HCT116 (cell line): ENCODE measurements at regions not wholly inside any gene's neighbourhood (a gene's known extent, or its start where the extent isn't known, plus 50 kb on each side); places are given as distances from the start of the nearest gene placed in this dataset.

ENCODE experiments used
- CEBPB ChIP-seq: IDR thresholded peaks from 2 replicates; pipeline ENCODE4 v1.6.1; 2012; ENCODE audit warnings: low read depth
- EZH2 ChIP-seq: fragments of 200-600 bp; sonication (generic); IDR thresholded peaks from 2 replicates; pipeline ENCODE4 v1.6.1; 2017; ENCODE audit warnings: antibody characterized with exemption, mixed run types
- EZH2phosphoT487 ChIP-seq: fragments of 200-600 bp; IDR thresholded peaks from 2 replicates; pipeline ENCODE4 v1.6.1; 2018; ENCODE audit warnings: antibody characterized with exemption, borderline replicate concordance
- FOSL1 ChIP-seq: IDR thresholded peaks from 2 replicates; pipeline ENCODE4 v1.6.1; 2012; ENCODE audit warnings: low read depth
- POLR2A ChIP-seq: IDR thresholded peaks from 2 replicates; pipeline ENCODE4 v1.7.0; 2011; ENCODE audit warnings: borderline replicate concordance; ENCODE audit not compliant: insufficient read depth, insufficient read length; ENCODE audit errors: extremely low read depth
- POLR2AphosphoS5 ChIP-seq: IDR thresholded peaks from 2 replicates; pipeline ENCODE4 v1.6.1; 2011; ENCODE audit warnings: mild to moderate bottlenecking, low read depth, low read length, moderate library complexity
- SP1 ChIP-seq: IDR thresholded peaks from 2 replicates; pipeline ENCODE4 v1.6.1; 2012; ENCODE audit warnings: low read depth
- SRF ChIP-seq: IDR thresholded peaks from 2 replicates; pipeline ENCODE4 v1.6.1; 2012; ENCODE audit warnings: low read depth
- ZNF274 ChIP-seq: fragments of 200-500 bp; sonication (Bioruptor generic); IDR thresholded peaks from 2 replicates; pipeline ENCODE4 v1.6.1; 2014; ENCODE audit warnings: mild to moderate bottlenecking, low read depth, low read length, inconsistent platforms
- TF ChIP-seq, protein P1 (sequence below), 3 experiments: fragments of 200-600 bp in 1 of 3; sonication (generic) in 1 of 3; IDR thresholded peaks in 2 of 3; conservative IDR thresholded peaks in 1 of 3; 2 replicates each; pipeline ENCODE4 v1.5.1; 2012 to 2017; ENCODE audit warnings: low read depth in 2 of 3, low read length in 2 of 3, antibody characterized with exemption in 1 of 3, borderline replicate concordance in 1 of 3, control low read depth in 1 of 3, mild to moderate bottlenecking in 1 of 3, mixed read lengths in 1 of 3, mixed run types in 1 of 3, moderate library complexity in 1 of 3; ENCODE audit not compliant: insufficient read depth in 1 of 3
- TF ChIP-seq, protein P2 (sequence below): IDR thresholded peaks from 2 replicates; pipeline ENCODE4 v1.6.1; 2012
- TF ChIP-seq, protein P3 (sequence below): IDR thresholded peaks from 2 replicates; pipeline ENCODE4 v1.6.1; 2011; ENCODE audit warnings: mild to moderate bottlenecking, low read length, moderate library complexity; ENCODE audit not compliant: insufficient replicate concordance; ENCODE audit errors: extremely low read depth

DNA sequence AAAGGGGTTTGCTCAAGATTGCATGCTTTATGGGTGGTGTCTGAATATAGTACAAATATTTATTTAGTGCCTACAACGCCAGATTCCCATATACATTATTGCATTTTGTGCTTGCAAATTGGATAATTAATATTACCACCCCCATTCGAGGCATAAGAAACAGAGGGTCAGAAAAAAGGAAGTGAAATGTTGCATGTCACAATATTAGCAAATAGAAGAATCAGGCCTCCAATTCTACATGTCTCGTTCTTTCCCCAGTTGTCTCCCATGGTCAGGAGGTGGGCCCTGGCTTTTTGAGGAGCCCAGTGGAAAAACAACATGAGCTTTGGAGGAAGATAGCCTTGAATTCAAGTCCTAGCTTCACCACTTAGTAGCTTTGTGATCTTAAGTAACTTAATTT, 98.1 kb upstream of the CCDC112 start:
- TF ChIP-seq SP1, result no peak
- TF ChIP-seq, protein P1, sequence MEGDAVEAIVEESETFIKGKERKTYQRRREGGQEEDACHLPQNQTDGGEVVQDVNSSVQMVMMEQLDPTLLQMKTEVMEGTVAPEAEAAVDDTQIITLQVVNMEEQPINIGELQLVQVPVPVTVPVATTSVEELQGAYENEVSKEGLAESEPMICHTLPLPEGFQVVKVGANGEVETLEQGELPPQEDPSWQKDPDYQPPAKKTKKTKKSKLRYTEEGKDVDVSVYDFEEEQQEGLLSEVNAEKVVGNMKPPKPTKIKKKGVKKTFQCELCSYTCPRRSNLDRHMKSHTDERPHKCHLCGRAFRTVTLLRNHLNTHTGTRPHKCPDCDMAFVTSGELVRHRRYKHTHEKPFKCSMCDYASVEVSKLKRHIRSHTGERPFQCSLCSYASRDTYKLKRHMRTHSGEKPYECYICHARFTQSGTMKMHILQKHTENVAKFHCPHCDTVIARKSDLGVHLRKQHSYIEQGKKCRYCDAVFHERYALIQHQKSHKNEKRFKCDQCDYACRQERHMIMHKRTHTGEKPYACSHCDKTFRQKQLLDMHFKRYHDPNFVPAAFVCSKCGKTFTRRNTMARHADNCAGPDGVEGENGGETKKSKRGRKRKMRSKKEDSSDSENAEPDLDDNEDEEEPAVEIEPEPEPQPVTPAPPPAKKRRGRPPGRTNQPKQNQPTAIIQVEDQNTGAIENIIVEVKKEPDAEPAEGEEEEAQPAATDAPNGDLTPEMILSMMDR (IDR thresholded peaks at IDR 0.05 in 2 of 3, conservative IDR thresholded peaks at IDR 0.05 in 1 of 3; ENCODE audit: borderline replicate concordance in 1 of 3, insufficient read depth in 1 of 3, low read depth in 2 of 3, low read length in 2 of 3), result no peak
- no peak for TF ChIP-seq FOSL1
- TF ChIP-seq POLR2A, result no peak
- no peak for TF ChIP-seq SRF
- TF ChIP-seq POLR2AphosphoS5, result no peak
- TF ChIP-seq, protein P2, sequence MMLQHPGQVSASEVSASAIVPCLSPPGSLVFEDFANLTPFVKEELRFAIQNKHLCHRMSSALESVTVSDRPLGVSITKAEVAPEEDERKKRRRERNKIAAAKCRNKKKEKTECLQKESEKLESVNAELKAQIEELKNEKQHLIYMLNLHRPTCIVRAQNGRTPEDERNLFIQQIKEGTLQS, result no peak
- TF ChIP-seq EZH2, result no peak
- TF ChIP-seq EZH2phosphoT487, result no peak
- TF ChIP-seq, protein P3, sequence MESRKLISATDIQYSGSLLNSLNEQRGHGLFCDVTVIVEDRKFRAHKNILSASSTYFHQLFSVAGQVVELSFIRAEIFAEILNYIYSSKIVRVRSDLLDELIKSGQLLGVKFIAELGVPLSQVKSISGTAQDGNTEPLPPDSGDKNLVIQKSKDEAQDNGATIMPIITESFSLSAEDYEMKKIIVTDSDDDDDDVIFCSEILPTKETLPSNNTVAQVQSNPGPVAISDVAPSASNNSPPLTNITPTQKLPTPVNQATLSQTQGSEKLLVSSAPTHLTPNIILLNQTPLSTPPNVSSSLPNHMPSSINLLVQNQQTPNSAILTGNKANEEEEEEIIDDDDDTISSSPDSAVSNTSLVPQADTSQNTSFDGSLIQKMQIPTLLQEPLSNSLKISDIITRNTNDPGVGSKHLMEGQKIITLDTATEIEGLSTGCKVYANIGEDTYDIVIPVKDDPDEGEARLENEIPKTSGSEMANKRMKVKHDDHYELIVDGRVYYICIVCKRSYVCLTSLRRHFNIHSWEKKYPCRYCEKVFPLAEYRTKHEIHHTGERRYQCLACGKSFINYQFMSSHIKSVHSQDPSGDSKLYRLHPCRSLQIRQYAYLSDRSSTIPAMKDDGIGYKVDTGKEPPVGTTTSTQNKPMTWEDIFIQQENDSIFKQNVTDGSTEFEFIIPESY, result no peak
- TF ChIP-seq ZNF274, result no peak
- TF ChIP-seq CEBPB, result no peak
